Hepatic stellate cell (primary cell): ENCODE measurements at regions not wholly inside any gene's neighbourhood (a gene's known extent, or its start where the extent isn't known, plus 50 kb on each side); places are given as distances from the start of the nearest gene placed in this dataset.

Experiments used
- DNase-seq: peaks from one replicate; pipeline ENCODE4 v3.0.0; 2011; ENCODE audit warnings: low spot score

DNA sequence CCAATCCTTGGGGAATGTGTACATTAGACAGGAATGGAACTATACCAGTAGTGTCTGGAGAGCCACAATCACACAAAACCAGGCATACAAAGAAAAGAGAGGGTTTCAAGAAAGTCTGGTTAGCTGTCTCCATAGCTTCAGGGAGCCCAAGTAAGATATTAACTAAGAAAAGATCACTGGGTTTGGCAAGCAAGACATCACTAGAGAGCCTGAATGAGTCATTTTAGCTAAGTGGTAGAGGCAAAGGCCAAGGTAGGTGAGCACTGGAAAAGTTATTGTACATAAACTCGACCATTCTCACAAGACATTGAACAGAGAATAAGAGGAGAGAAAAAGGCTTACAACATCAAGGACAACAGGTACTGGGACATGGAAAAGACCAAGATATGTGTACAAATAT, 143.8 kb upstream of the ARL4C start:
- no peak for DNase-seq

DNA sequence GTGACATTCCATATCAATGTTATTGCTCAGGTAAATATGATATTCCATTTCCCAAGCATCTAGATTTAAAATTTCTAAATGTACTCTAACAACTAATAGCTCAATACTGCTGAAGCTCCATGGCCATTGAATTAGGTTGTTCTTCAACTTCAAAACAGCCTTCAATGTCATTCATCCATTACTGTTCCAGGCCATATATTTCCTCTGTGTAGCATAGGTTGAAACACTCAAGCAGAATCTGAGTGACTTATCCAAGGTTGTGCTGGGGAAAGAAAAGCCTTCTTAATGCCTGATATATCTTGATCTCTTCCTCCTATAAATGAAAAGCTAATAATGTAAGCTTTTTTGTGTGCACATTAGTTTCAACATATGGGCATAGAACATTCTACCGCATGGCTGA, 142.1 kb upstream of the ARL4C start:
- no peak for DNase-seq

DNA sequence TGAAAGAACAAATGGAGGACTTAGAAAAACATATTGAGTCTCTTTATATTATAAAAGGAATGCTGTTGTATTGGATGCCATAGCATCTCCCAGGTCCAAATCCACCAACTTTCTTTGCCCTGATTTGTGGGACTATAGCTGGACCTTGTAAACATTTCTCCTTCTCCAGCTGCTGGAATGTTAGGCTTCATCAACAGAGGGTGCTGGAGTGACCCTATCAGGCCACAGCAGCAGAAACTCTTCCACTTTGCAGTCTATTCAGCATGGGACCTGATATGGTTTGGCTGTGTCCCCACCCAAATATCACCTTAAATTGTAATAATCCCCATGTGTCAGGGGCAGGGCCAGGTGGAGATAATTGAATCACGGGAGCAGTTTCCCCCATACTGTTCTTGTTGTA, 138.4 kb upstream of the ARL4C start:
- DNase-seq: no peak

DNA sequence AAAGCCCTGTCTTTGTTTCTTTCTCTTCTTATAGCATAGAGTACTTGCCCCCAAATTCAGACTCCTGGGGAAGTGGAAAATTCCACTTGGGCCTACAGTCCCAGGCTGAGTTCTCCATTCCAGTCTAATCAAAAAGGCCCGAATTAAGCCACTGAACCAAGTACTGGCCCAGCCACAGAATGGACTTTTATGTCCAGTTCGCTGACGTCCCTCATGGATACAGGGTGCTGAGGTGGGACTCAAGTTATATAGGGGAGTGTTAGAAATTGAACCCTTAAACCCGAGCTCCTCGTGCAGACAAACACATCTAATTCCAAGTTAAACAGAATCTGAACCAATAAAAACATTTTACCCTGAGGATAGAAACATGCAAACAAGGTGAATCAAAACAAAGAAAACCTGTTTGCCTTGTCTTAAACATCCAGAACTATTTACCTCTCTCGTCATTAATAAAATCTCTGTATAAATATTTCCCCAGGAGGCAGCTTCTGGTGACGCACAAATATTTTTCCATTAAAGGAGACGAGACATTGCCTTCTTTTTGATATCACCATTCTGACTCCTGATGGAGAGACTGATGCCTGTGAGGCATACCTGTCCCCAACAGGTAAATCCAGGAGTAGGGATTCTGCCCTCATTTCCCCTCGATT, 136.8 kb upstream of the ARL4C start:
- no peak for DNase-seq

DNA sequence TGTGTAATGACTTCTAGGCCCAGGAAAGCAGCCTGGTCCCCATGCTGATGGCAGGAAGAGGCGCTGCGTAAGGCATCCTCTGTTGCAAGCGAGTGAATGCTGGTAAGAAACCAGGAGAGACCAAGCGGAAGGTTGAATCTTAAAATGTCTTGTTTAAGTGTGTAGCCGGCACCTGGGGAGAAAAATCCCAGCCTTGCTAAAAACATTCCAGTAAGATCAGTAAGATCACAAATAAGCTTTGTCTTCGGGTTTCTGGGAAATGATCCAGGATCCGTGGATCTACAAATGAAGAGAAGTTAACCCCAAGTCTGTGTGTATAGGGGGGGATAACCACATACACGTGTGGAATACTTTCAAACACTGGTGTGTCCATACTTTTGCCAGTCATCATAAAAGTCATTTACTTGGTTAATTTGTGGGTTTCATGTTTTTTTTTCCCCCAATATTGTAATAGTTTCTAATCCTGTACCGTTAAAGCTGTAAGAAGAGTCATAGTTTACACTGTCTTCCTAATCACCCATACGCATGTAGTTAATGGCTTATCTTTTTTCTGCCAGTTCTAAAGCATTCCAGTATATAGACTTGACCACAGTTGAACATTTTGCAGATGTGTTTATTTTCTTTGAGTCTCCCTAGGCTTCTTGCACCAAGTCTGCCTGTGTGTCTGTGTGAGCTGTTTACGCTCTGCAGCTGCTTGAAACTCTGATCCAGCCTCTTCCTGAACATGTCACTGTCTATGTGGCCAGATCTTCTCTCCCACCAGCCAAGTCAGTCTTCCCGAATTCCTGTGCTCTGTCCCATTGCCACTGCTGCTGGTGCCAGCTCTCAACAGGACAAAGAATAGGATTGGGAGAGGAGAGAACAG, 135.9 kb upstream of the ARL4C start:
- DNase-seq: peak; percentile 68

DNA sequence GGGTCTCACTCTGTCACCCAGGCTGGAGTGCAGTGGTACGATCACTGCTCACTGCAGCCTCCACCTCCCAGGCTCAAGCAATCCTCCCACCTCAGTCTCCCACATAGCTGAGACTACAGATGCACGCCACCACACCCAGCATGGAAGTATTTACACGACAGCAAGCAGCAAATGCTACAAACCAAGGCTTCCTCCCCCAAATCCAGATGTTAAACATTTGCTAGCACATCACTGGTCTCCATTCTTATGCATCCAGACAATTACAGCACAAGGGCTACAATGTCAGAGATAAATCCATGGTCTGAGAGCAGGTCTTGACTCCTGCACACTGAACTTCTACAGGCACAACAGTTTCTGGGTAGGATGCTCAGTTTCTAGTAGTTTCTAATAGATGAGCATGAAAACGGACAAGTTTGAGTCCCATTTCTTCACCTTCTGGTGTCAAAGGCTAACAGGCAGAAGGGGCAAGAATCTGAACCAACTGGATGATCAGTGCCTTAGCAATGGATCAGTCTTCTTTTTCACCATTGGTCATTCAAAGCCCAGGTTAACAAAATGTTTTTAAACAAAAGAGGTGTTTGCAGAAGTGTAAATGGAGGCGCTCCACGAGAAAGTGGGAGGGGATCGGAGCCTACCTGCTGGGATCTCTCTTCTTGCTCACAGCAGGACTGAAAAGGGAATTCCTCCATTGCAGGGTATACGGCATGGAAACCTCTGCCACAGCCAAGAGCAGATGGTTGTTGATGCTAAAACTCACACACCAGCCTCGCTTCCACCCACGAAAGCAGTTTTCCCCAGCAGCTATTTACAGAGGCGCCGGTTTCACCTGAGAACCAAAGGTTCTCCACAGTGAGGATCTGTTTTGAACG, 135.0 kb upstream of the ARL4C start:
- DNase-seq: no peak

DNA sequence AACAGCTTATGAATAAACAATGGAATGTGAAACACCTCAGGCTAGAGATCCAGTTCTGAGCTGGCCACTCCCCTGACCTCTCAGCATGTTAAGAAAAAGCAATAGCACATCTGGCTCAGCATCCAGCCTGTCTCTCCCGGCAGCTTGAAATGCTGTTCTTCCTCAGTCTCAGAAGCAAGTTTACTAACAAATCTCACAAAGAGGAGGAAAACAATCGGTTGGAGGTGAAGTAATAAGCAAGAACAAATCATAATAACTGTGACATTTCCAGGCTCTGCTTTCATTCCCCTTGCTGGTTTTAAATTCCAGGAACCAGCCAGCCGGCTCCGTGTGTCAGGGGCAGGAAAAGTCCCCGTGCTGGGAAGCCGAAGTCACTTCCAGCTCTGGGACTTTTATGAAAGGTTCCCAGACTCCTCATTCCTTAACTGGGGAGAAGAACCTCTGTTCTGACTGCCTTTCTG, 133.9 kb upstream of the ARL4C start:
- no peak for DNase-seq

DNA sequence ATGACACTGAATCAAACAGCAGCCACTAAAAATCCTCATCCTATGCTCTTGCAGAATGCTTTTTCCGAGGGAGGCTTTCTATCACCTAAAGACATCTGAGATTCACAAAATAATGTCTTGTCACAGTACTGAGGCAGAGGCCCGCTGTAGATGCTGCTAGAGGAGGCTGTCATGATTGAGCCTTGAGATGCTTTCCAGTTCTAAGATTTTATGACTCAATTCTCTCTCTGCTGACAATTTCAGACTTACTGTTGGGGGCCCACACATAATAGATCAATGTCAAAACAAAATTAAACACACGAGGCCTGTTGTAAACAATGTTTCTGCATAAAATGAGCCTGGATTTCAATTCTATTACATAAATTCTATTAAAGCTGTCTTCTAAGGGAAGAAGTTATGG, 132.7 kb upstream of the ARL4C start:
- no peak for DNase-seq

DNA sequence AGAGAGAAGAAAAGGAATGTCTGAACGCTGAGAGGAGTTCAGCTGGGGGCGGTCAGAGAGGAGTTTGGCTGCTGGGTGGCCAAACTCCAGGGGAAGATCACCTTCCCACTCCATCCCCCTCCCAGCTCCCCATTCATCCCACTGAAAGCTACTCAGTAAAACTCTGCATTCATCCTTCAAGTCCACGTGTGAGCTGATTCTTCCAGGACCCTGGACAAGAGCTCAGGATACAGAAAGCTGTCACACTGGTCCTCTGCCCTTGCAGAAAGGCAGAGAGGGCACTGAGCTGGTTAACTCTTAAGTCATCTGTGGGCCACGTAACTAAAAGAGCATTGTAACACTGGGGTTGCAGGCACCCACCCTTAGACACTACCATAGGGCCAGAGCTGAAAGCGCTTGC, 132.1 kb upstream of the ARL4C start:
- DNase-seq: no peak

DNA sequence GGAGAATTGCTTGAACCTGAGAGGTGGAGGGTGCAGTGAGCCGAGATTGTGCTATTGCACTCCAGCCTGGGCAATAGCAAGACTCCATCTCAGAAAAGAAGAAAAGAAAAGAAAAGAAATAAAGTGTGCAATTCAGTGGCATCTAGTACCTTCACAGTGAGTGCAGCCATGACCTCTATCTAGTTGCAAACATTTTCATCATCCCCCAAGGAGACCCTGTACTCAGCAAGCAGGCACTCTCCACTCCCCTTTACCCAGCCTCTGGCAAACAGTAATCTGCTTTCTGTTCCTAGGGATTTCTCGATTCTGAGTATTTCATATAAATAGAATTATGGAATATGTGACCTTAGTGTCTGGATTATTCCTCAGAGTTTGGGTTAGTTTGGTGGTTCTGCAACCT, 130.4 kb upstream of the ARL4C start:
- no peak for DNase-seq

DNA sequence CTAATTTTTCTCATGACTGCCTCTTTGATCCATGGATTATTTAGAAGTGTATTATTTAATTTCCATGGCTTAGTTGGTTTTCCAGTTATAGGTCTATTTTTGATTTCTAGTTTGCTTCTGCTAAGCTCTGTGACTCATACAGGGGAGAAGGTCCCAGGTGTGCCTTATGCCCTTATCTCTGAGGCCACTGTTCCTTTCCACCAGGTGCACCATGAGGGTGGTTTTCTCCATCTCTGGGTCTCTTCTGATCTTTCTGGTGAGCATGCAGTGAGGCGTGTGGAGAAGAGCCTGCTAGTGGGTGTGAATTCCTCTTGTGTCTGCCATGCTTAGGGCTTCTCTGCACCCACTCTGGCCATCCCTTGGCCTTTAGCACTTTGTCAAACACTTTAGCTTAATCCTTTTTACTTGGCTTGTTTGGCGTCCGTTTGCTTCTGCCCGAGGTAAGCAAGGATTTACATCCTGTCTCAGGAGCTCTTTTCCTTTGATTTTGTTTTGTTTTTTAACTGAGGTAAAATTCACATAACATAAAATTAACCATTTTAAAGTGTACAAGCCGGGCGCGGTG, 129.8 kb upstream of the ARL4C start:
- DNase-seq: no peak

DNA sequence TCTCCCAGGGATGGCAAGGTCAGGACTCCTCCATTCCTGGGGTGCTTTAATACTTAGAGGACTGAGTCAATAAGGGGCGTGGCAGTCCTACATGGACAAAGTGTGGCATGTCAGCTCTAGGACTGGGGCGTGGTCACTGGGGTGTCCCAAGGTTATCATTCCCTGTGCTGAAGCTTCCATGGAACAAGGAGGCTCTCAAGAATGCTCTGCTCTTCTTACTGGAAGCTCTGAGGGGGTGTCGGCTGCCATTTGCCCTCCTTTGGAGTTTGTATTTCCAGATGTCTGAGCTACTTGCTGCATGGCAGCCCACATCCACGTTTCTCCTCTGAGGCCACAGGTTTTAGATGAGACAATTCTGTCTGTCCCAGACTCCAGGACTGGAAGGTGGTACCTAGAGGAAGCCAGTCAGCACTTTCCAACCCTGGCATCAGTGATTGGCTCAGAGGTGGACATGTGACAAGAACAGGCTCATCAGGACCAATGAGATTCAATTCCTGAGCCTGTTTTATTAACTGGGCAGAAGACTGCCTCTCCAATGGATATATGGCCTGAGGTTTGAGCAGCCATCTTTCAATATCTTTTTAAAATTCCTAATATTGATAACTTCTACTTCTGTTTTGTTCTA, 128.9 kb upstream of the ARL4C start:
- no peak for DNase-seq

DNA sequence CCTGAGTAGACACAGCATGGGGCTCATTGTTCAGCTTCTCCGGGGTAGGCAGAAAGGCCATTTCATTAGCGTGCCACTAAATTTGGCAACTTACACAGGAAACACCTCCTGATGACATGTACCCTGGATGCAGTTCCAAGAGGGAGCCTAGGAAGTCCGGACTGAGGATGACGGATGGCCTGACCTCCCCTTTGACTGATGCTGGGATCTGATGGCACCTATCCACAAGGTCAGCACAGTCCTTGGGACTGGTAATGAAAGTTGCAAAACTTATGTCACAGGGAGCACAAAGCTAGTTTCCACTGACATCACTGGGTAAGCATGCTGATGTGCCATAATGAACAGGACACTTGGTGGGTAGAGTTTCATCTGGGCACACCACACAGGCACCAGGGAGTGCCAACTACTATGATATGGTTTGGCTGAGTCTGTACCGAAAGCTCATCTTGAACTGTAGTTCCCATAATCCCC, 126.7 kb upstream of the ARL4C start:
- no peak for DNase-seq

DNA sequence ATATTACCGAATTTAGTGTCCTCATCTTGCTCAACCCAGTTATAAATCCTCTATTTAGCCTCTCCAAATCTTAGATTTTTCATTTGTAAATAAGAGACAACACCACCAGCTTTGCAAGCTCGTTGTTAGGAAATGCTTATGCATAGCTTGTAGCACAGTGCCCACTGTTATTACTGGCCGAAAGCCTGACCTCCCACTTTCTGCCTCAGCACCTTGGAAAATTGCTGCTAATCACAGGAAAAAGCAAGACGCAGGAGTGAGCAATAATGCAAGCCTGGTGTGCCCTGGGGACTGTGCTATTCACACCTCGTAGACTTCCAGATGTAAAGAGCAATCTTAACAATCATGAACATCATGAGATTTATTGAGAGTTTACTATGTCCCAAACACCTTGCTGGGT, 124.2 kb upstream of the ARL4C start:
- DNase-seq: no peak

DNA sequence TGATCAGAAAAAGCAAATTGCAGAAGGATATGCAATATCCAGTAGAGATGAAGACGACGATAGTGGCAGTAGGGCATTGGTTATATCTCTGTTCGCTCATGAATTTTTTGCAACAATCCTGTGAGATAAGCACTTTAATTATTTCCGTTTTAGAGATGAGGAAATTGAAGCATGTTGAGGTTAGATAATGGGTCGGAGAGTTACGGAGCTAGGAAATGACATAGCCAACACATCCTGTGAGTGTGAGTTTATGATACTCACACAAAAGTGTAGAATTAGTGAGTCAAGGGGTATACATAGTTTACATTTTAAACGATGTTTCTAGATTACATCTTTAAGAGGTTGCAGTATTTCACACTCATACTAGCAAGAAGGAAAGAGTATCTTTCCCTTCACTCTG, 123.1 kb upstream of the ARL4C start:
- no peak for DNase-seq

DNA sequence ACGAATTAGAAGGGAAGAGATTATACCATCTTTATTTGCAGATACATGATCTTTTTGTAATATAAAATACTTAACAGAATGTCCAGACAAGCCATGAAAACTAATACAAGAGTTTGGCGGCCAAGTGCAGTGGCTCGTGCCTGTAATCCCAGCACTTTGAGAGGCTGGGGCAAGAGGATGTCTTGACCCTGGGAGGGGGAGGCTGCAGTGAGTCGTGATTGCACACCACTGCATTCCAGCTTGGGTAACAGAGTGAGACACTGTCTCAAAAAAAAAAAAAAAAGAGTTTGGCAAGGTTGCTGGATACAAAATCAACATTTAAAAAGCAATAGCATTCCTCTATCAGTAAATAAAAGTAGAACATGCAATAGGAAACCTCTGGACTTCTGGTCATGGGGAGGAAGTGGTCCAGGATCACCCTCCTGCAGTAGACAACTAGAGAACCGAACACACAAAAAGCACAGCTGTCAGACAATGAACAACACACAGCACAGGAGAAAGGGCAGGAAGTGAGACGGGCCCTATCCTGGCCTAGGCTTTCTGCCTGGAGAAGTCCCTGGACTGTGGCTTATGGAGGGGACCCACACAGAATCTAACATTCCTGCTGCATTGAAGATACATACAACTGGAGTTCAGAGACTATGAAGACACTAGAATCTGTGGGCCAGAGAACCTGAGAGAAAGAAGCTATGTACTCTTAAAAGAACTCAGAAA, 118.9 kb upstream of the ARL4C start:
- no peak for DNase-seq

DNA sequence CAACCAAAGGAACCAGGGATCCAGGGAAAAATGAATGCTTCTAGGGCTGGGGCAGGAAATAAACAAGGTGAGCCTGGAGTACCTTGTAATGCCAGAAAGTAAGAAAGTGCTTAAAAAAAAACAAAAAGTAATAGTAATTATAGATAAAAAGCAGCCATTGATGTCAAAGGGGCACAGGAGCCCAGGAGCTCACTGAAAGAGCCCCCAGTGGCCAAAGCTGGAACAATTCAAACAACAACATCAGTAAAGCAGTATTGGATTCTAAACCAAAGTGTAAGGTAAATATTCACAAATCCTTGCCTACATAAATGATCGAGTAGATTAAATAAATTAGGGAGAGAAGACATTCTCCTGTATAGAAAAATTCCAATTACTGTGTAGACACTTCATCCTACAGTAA, 114.3 kb upstream of the ARL4C start:
- no peak for DNase-seq

DNA sequence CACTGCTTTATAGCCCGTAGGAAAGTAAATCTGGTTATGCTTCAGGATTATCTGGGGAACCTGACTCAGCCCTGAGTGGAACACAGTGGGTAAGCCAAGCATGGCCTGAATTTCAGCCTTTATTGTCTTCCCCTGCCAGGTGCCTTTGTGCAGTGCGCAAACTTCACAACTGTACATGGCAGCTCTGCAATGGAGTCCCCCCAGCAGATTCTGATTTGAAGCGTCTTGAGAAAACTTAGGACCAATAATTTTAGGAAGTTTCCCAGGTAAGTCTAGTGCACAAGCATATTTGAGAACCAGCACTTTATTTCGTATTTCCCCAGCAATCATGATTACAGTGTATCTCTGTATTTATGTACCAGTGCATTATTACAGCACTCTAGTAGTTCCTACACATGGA, 112.1 kb upstream of the ARL4C start:
- DNase-seq: no peak

DNA sequence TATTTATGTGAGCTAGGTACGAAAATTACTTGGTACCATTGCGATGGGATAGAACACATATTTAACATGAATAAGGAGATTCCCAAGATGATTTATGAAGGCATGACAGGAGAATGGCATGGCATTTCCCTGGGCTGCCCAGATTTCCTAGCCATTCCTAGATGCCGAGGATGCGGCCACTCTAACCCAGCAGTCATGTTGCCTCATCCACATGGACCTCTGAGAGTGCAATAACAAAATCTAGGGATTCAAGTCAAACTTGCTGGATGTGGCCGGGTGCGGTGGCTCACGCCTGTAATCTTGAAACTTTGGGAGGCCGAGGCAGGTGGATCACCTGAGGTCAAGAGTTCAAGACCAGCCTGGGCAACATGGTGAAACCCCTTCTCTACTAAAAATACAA, 110.8 kb upstream of the ARL4C start:
- DNase-seq: no peak

DNA sequence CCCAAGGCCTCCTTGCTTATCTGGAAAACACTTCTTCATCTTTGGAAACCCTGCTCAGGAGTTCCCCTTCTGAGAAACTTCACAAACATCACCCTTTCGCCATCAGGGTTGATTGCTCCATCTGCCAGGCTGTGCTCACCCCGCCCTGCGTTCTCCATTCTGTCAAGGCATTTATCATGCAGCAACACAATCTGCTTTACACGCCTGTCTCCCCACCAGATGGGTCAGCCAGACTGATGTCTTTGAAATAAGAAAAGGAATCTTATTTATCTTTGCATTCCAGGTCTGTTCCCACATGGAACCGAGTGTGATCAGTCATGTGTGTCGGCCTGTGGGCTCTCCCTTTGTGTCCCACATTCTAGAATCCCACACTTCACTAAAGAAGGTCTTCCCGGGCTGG, 110.0 kb upstream of the ARL4C start:
- no peak for DNase-seq

DNA sequence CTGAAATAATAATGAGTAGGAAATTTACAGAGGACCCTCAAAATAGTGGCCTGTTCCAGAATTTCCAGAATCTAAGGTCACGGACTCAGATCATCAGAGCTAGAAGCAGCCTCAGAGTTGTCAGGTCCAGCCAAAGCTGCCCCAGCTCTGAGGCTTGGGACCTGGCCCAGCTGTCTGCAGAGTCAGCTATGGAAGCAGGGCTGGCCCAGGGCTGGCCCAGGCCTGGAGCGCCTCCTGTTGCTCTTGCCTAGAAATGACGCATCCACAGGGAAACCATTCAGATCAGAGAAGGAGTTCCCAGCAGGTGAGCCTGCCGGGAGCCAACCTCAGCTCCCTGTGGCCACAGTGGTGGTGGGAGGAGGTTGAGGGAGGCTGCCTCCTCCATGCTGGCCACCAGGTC, 106.7 kb upstream of the ARL4C start:
- no peak for DNase-seq
